Activated B cell treated with CpG ODN at 0.5 μM for 24 hours (primary cell): ENCODE measurements at regions not wholly inside any gene's neighbourhood (a gene's known extent, or its start where the extent isn't known, plus 50 kb on each side); places are given as distances from the start of the nearest gene placed in this dataset.

Experiments used
- ATAC-seq: fragments of 200-7000 bp; cut with Tn5 transposase; one replicate; pipeline ENCODE4 v1.10.0; 2021; ENCODE audit warnings: low read depth, mild to moderate bottlenecking, moderate library complexity
- CTCF ChIA-PET: fragments of 350-600 bp; sonication (Branson Sonifier 250); formaldehyde crosslinking; loops from one replicate; lab custom pipeline; 2021; ENCODE audit warnings: antibody characterized with exemption; lab: Charles Lee
- POLR2A ChIA-PET: fragments of 350-600 bp; sonication (Branson Sonifier 250); formaldehyde crosslinking; loops from one replicate; lab custom pipeline; 2021; ENCODE audit warnings: antibody characterized with exemption; lab: Charles Lee
- DNase-seq: peaks from one replicate; pipeline ENCODE4 v3.0.0; 2022
- H3K27ac Mint-ChIP-seq: one replicate; pipeline ENCODE4 v1.8.0; 2020; ENCODE audit warnings: mixed read lengths
- H3K27me3 Mint-ChIP-seq: one replicate; pipeline ENCODE4 v1.8.0; 2021; ENCODE audit warnings: mixed read lengths
- H3K36me3 Mint-ChIP-seq: one replicate; pipeline ENCODE4 v1.8.0; 2021; ENCODE audit warnings: low read depth, mixed read lengths
- H3K4me1 Mint-ChIP-seq: one replicate; pipeline ENCODE4 v1.8.0; 2021; ENCODE audit warnings: mixed read lengths
- H3K4me3 Mint-ChIP-seq: one replicate; pipeline ENCODE4 v1.8.0; 2020; ENCODE audit warnings: mild to moderate bottlenecking, mixed read lengths
- H3K9me3 Mint-ChIP-seq: one replicate; pipeline ENCODE4 v1.8.0; 2020; ENCODE audit warnings: mixed read lengths
- intact Hi-C: fragments of 100-400 bp; cut with micrococcal nuclease; formaldehyde crosslinking; loops from one replicate; pipeline ENCODE4 v1.15.1; 2024
- TF ChIP-seq, protein P1 (sequence below): fragments of 200-600 bp; IDR thresholded peaks from one replicate; pipeline ENCODE4 v1.8.0; 2022; ENCODE audit warnings: antibody characterized with exemption, mild to moderate bottlenecking

DNA sequence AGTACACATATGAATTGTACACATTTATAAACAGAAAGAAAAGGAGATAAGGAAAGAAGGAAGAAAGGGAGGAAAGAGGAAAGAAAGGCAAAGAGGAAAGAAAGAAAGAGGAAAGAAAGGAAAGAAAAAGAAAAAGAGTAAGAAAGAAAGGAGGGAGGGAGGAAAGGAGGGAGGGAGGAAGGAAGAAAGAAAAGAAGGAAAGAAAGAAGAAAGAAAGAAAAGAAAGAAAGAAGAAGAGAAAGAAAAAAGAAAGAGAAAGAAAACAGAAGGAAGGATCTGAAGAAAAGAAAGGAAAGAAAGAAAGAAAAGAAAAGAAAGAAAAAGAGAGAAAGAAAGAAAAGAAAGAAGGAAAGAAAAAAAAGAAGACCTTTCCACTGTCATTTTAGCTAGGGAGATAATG is 571.4 kb upstream of the SALL1 start:
- no peaks in the 10 kb centered on the region for H3K4me1 Mint-ChIP-seq
- intact Hi-C loops, result no loop called here
- POLR2A ChIA-PET, result no interaction called here

DNA sequence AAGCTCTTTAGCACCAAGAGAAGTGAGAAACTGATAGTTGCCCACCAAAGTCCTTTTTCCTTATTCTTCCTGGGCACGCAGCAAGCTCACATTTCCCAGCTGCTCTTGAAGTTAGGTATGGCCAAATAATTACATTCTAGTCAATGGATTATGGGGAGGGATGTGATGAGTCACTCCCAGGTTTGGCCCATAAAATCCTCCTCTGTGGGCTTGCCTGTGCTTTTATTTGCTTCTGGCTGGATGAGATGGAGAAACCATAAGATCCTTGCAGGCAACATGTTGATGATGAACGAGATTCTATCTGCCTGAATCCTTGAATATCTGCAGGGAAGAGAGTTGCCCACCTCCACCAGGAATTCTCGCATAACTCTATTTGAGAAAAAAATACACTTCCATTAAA is 568.3 kb upstream of the SALL1 start:
- Mint-ChIP-seq H3K4me1 (no peaks in the 10 kb centered on the region), H3K27ac (no peak overlapping the region), H3K9me3 (peaks cover 2% of the 10 kb centered on the region), H3K4me3 (no peak overlapping the region), H3K36me3 (no peaks in the 10 kb centered on the region), H3K27me3 (no peaks in the 10 kb centered on the region)
- TF ChIP-seq, protein P1, sequence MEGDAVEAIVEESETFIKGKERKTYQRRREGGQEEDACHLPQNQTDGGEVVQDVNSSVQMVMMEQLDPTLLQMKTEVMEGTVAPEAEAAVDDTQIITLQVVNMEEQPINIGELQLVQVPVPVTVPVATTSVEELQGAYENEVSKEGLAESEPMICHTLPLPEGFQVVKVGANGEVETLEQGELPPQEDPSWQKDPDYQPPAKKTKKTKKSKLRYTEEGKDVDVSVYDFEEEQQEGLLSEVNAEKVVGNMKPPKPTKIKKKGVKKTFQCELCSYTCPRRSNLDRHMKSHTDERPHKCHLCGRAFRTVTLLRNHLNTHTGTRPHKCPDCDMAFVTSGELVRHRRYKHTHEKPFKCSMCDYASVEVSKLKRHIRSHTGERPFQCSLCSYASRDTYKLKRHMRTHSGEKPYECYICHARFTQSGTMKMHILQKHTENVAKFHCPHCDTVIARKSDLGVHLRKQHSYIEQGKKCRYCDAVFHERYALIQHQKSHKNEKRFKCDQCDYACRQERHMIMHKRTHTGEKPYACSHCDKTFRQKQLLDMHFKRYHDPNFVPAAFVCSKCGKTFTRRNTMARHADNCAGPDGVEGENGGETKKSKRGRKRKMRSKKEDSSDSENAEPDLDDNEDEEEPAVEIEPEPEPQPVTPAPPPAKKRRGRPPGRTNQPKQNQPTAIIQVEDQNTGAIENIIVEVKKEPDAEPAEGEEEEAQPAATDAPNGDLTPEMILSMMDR, result no peak
- no peak for ATAC-seq
- ChIA-PET CTCF (no interaction called here), POLR2A (no interaction called here)
- intact Hi-C loops, result no loop called here
- no peak for DNase-seq

More for the DNA sequence above, 571.4 kb upstream of the SALL1 start:
- ATAC-seq (no peak), DNase-seq (no peak)
- no peak overlapping the region for H3K4me3 Mint-ChIP-seq
- CTCF ChIA-PET, result no interaction called here
- H3K36me3 Mint-ChIP-seq, result no peaks in the 10 kb centered on the region
- TF ChIP-seq, protein P1, result no peak
- H3K27ac Mint-ChIP-seq, result no peak overlapping the region
- H3K9me3 Mint-ChIP-seq, result peaks cover 4% of the 10 kb centered on the region
- no peaks in the 10 kb centered on the region for H3K27me3 Mint-ChIP-seq

DNA sequence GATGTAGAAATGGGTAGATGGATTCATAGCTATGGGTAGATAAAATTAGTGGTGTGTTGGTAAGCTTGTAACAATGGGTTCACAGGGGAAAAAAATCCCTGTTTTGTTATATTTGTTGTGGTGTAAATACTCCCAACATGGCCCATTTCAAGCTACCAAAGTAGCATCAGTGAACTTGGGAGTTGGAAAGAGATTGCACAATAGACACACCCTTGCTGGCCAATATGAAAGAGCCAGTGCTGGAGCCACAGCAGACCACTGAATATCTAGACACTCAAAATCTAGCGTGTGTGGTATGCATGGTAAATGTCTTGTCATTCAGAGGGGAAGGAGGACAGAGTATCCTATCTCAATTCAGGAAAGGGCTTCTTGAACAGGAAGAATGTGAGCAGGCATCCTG is 565.1 kb upstream of the SALL1 start:
- ChIA-PET POLR2A (no interaction called here), CTCF (no interaction called here)
- TF ChIP-seq, protein P1, result no peak
- H3K27ac Mint-ChIP-seq, result no peak overlapping the region
- H3K36me3 Mint-ChIP-seq, result no peaks in the 10 kb centered on the region
- no peaks in the 10 kb centered on the region for H3K4me1 Mint-ChIP-seq
- intact Hi-C loops, result no loop called here
- peaks cover 6% of the 10 kb centered on the region for H3K9me3 Mint-ChIP-seq
- no peak for ATAC-seq
- no peak overlapping the region for H3K4me3 Mint-ChIP-seq
- H3K27me3 Mint-ChIP-seq, result no peaks in the 10 kb centered on the region
- no peak for DNase-seq

DNA sequence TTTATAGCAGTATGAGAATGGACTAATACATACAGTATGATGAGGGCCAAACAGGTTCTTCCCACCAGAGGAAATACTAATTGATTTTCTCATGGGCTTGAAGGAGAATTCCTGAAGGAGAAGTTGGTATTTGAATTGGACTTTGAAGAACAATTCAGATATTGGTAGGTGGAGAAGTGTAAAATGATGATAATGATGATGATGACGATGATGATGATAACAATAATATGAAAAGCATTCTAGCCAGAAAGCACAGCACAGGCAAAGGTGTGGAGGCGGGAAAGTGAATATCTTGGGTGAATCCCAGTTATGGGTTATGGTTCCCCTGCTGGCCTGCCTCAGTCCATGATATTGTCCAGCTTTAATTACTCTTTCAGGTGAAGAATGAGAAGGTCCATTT is 562.4 kb upstream of the SALL1 start:
- intact Hi-C loops, result no loop called here

DNA sequence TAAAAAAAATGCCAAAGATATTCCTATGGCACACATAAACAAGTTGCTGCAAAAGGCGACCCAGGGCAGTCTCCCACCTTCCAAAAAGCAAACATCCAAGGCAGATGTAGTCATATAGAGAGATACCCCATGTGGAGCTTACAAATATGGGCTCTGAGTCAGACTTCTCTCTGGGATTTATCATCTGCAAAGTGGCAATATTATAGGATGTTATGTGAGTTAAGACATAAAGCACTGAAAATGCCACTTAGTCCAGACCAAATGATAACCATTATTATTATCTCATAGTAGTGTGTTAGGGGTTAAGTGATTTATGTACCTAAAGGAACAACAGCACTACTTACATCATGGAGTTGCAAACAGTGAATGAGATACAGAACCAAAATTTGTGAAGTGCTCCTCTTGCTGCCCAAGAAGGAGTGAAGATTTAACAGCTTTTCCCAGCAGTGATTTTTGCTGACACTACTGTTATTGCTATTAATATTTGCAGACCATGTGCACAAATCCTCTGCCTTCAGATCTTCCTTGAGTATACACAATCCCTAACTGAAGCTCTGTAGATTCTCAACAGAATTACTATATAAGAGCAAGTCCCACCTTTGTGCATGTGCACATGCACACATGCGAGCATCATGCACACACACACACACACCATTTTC is 560.0 kb upstream of the SALL1 start:
- H3K4me1 Mint-ChIP-seq, result no peaks in the 10 kb centered on the region
- H3K9me3 Mint-ChIP-seq, result peaks cover 9% of the 10 kb centered on the region
- no peaks in the 10 kb centered on the region for H3K36me3 Mint-ChIP-seq
- TF ChIP-seq, protein P1, result no peak
- no peaks in the 10 kb centered on the region for H3K27me3 Mint-ChIP-seq
- no peak for DNase-seq
- H3K4me3 Mint-ChIP-seq, result no peak overlapping the region
- no peak overlapping the region for H3K27ac Mint-ChIP-seq
- ChIA-PET POLR2A (no interaction called here), CTCF (no interaction called here)
- intact Hi-C loops, result no loop called here
- ATAC-seq, result no peak

More for the DNA sequence above, 562.4 kb upstream of the SALL1 start:
- Mint-ChIP-seq H3K27me3 (no peaks in the 10 kb centered on the region), H3K4me3 (no peak overlapping the region), H3K27ac (no peak overlapping the region), H3K4me1 (no peaks in the 10 kb centered on the region), H3K36me3 (no peaks in the 10 kb centered on the region), H3K9me3 (peaks cover 6% of the 10 kb centered on the region)
- DNase-seq (no peak), ATAC-seq (no peak)
- ChIA-PET CTCF (no interaction called here), POLR2A (no interaction called here)
- TF ChIP-seq, protein P1, result no peak
